Body of pancreas (tissue), 4 donors: ENCODE measurements at regions not wholly inside any gene's neighbourhood (a gene's known extent, or its start where the extent isn't known, plus 50 kb on each side); places are given as distances from the start of the nearest gene placed in this dataset.

Source experiments
- ATAC-seq: fragments of 150-250 bp; one replicate; pipeline ENCODE4 v1.9.1; 2016
- DNase-seq, 4 donors: peaks; one replicate each; pipeline ENCODE4 v3.0.0-alpha.2; 2019
- H3K27ac ChIP-seq, 4 donors: fragments of 200-600 bp; sonication (generic); 1 replicate in 3 of 4; 2 replicates in 1 of 4; pipeline versions ENCODE4 v1.5.1 to v1.6.1; 2016 to 2019; ENCODE audit warnings: mild to moderate bottlenecking in 1 of 4, mixed read lengths in 1 of 4, moderate library complexity in 1 of 4
- H3K27me3 ChIP-seq, 2 donors: fragments of 200-600 bp; sonication (generic); one replicate each; pipeline ENCODE4 v1.6.0; 2016; ENCODE audit warnings: mild to moderate bottlenecking in 1 of 2
- H3K36me3 ChIP-seq, 2 donors: fragments of 200-600 bp; sonication (generic); replicated peaks in 1 of 2; 2 replicates each; pipeline ENCODE4 v1.5.1; 2016; ENCODE audit warnings: low read depth in 2 of 2; ENCODE audit not compliant: insufficient read depth in 1 of 2
- H3K4me1 ChIP-seq: fragments of 200-600 bp; sonication (generic); one replicate; pipeline ENCODE4 v1.6.0; 2016
- H3K4me3 ChIP-seq, 2 donors: fragments of 200-600 bp; sonication (generic); 1 replicate in 1 of 2; 2 replicates in 1 of 2; pipeline ENCODE4 v1.5.1; 2016 to 2019
- H3K9me3 ChIP-seq, 3 donors: fragments of 200-600 bp; sonication (generic); 1 replicate in 2 of 3; 2 replicates in 1 of 3; pipeline ENCODE4 v1.5.1; 2016
- POLR2A ChIP-seq, 3 donors: fragments of 450-650 bp; IDR thresholded peaks; one replicate each; pipeline ENCODE4 v1.6.1; 2016; ENCODE audit warnings: antibody characterized with exemption in 3 of 3, mild to moderate bottlenecking in 2 of 3
- WGBS, 2 donors: methylation state at CpG; one replicate each; pipeline ENCODE4 v1.1.5; 2017; 5-methylcytosine and 5-hydroxymethylcytosine counted together
- intact Hi-C: fragments of 100-400 bp; cut with DNase I; formaldehyde crosslinking; loops from one replicate; pipeline ENCODE4 v1.15.1; 2023
- TF ChIP-seq, protein P1 (sequence below), 7 experiments: fragments of 450-650 bp in 4 of 7; fragments of 200-600 bp in 3 of 7; sonication (generic) in 3 of 7; IDR thresholded peaks; one replicate each; pipeline ENCODE4 v1.5.1; 2016 to 2019; ENCODE audit warnings: antibody characterized with exemption in 7 of 7

DNA sequence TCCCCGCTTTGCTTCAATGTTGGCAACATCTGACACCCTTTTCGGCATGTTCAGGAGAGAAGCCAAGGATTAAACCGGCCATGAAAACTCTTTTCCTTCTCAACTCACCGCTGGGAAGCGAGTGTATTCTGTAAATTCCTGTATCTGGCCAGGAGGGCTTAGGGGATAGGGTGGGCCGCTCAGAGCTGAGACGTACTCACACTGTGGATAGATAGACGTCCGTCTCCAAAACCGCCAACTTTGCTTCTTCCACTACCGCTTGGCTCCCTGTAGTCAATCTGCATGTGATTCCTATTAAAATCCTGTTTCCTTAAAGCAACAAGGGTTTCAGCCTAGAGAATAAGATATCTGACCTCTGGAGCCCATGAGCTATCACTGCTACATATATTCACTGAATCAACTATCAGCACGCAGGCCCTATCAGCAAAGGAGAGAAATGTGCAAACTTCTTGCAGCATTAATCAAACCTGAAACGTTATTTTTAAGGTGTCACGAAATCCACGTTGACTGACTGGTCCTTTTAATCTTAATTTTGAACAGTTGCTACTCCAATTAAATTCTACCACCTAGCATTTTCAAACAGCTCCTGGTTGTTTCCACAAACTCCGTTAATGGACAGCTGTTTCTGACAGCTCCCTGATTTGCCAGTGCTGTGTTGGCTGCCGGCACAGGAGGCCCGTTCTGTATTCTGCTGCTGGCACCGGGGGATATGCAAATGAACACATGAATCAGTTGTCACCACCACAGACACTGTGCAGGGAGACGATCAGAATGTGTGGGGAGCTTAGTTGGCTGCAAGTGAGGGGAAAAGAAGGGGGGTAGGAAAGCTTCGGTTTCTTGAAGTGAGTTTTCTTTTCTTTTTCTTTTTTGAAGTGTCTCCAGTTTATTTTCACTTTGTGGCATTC lies 438.9 kb upstream of the ARRDC4 start:
- intact Hi-C loops: no loop called here
- no peak overlapping the region for H3K27ac ChIP-seq
- no peaks in the 10 kb centered on the region for H3K27me3 ChIP-seq
- DNase-seq (peak in 2 of 4 donors; percentile 13 to 39), ATAC-seq (no peak)
- 43 to 45% methylated on average over 21 of the region's 21 CpGs for WGBS, 2 donors
- no peak overlapping the region for H3K4me3 ChIP-seq
- TF ChIP-seq POLR2A (IDR thresholded peaks at IDR 0.05): no peak
- no peaks in the 10 kb centered on the region for H3K9me3 ChIP-seq
- H3K4me1 ChIP-seq: peaks cover 8% of the 10 kb centered on the region
- H3K36me3 ChIP-seq: no peaks in the 10 kb centered on the region

DNA sequence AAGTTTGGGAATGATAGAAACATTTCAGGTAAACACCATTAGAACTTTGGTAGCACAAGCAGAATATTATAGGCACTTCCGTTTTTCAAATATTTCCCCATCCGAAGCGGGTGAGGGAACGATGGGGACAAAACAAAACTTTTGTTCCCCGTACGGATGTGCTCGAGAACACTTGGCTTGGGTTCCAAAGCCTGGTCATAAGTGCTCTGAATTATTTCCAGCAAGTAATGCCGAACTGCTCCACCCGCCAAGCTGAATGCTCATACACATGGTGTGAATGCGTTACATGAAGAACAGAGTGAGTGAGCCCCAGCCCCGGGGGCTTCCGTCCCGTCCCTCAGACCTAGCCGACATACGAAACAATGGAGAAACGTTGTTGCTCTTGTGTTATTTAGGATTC lies 438.2 kb upstream of the ARRDC4 start:
- Histone ChIP-seq H3K36me3 (no peaks in the 10 kb centered on the region), H3K9me3 (no peaks in the 10 kb centered on the region), H3K27me3 (no peaks in the 10 kb centered on the region), H3K4me3 (no peak overlapping the region), H3K4me1 (peaks cover 8% of the 10 kb centered on the region), H3K27ac (no peak overlapping the region)
- no peak for ATAC-seq
- intact Hi-C loops: no loop called here
- no peak for TF ChIP-seq POLR2A (IDR thresholded peaks at IDR 0.05)
- TF ChIP-seq, protein P1, sequence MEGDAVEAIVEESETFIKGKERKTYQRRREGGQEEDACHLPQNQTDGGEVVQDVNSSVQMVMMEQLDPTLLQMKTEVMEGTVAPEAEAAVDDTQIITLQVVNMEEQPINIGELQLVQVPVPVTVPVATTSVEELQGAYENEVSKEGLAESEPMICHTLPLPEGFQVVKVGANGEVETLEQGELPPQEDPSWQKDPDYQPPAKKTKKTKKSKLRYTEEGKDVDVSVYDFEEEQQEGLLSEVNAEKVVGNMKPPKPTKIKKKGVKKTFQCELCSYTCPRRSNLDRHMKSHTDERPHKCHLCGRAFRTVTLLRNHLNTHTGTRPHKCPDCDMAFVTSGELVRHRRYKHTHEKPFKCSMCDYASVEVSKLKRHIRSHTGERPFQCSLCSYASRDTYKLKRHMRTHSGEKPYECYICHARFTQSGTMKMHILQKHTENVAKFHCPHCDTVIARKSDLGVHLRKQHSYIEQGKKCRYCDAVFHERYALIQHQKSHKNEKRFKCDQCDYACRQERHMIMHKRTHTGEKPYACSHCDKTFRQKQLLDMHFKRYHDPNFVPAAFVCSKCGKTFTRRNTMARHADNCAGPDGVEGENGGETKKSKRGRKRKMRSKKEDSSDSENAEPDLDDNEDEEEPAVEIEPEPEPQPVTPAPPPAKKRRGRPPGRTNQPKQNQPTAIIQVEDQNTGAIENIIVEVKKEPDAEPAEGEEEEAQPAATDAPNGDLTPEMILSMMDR (IDR thresholded peaks at IDR 0.05): no peak
- no peak for DNase-seq
- WGBS, 2 donors: 87 to 89% methylated on average over 15 to 16 of the region's 16 CpGs

DNA sequence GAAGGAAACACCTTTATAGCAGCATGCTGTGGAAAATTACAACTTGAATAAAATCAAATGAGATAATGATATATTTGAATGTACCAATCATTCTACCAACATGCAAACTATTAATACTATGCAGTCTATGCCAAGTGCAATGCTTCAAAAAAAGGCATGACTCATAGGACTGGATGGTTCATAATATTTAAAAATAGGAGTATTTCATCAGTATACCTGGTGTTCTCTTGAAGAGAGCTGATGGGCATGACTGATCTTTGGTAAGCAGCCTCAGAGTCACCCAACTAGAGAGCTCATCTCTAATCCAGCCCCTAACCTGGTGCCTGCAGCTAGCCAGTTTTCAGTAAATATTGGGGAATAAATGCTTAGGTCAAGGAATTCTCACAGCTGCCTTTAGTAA lies 434.7 kb upstream of the ARRDC4 start:
- TF ChIP-seq, protein P1 (IDR thresholded peaks at IDR 0.05): no peak
- TF ChIP-seq POLR2A (IDR thresholded peaks at IDR 0.05): no peak
- DNase-seq (no peak), ATAC-seq (no peak)
- Histone ChIP-seq H3K4me3 (no peak overlapping the region), H3K36me3 (no peaks in the 10 kb centered on the region), H3K9me3 (no peaks in the 10 kb centered on the region), H3K4me1 (peaks cover 8% of the 10 kb centered on the region), H3K27ac (no peak overlapping the region), H3K27me3 (no peaks in the 10 kb centered on the region)
- intact Hi-C loops: no loop called here

DNA sequence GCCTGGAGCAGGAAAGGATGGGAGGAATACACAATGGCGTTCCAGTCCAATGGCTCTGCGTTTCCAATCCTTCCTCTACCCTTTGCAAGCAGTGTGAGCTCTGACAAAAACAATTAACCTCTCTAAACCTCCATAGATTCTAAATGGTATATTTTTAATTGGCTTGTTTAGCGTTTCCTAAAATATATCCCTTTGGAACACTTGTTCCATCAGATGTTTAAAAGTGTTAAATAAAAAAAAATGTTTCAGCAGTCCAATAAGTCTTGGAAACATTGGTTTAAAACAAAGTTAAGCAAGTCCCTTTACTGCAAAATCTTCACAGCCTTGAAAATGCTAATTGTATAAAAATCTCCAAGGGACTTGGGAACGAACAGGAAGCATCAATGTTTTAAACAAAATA lies 432.3 kb upstream of the ARRDC4 start:
- ATAC-seq: no peak
- Histone ChIP-seq H3K27me3 (no peaks in the 10 kb centered on the region), H3K27ac (no peak overlapping the region), H3K4me3 (no peak overlapping the region), H3K36me3 (no peaks in the 10 kb centered on the region), H3K9me3 (no peaks in the 10 kb centered on the region), H3K4me1 (no peaks in the 10 kb centered on the region)
- no peak for DNase-seq
- WGBS, 2 donors: 57 to 60% methylated on average over 4 of the region's 4 CpGs
- TF ChIP-seq, protein P1 (IDR thresholded peaks at IDR 0.05): no peak
- no peak for TF ChIP-seq POLR2A (IDR thresholded peaks at IDR 0.05)
- intact Hi-C loops: no loop called here

DNA sequence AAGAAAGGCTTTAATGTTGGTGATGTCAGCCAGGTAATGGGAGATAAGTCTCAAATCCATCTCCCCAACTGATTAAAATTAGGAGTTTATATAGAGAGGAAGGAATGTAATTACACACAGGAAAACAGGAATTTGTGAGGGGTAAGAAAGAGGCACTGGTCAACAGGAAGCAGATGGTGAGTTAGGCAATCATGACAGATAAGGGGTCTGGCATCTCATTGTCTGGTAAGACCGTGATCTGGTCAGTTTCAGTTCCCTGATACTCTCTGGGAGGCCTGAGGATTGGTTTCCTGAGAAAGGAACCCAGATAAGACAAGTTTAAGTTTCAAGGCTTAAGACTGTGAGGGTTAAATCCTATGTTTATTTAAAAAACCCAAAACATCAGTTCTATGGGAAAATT lies 414.7 kb upstream of the ARRDC4 start:
- WGBS, 2 donors: 32 to 40% methylated on average over 1 of the region's 1 CpG
- H3K27me3 ChIP-seq: no peaks in the 10 kb centered on the region
- no peak overlapping the region for H3K4me3 ChIP-seq
- intact Hi-C loops: no loop called here
- peaks cover 0 to 5% (median 0%) of the 10 kb centered on the region in 3 donors for H3K9me3 ChIP-seq
- ATAC-seq (no peak), DNase-seq (no peak)
- no peaks in the 10 kb centered on the region for H3K36me3 ChIP-seq
- H3K27ac ChIP-seq: no peak overlapping the region
- no peaks in the 10 kb centered on the region for H3K4me1 ChIP-seq
- TF ChIP-seq, protein P1 (IDR thresholded peaks at IDR 0.05): no peak
- TF ChIP-seq POLR2A (IDR thresholded peaks at IDR 0.05): no peak
